Activated gamma-delta T cell (primary cell): ENCODE measurements at regions not wholly inside any gene's neighbourhood (a gene's known extent, or its start where the extent isn't known, plus 50 kb on each side); places are given as distances from the start of the nearest gene placed in this dataset.

ENCODE experiments used
- DNase-seq: peaks from one replicate; lab custom pipeline; 2025; lab: John Stamatoyannopoulos, UW

- no peak for DNase-seq
Observed at GRCh38 chr2:234247453-234248180, 197.1 kb downstream of the SPP2 start.

- DNase-seq: no peak
Observed at GRCh38 chr2:234245945-234246344, 195.4 kb downstream of the SPP2 start.

DNA sequence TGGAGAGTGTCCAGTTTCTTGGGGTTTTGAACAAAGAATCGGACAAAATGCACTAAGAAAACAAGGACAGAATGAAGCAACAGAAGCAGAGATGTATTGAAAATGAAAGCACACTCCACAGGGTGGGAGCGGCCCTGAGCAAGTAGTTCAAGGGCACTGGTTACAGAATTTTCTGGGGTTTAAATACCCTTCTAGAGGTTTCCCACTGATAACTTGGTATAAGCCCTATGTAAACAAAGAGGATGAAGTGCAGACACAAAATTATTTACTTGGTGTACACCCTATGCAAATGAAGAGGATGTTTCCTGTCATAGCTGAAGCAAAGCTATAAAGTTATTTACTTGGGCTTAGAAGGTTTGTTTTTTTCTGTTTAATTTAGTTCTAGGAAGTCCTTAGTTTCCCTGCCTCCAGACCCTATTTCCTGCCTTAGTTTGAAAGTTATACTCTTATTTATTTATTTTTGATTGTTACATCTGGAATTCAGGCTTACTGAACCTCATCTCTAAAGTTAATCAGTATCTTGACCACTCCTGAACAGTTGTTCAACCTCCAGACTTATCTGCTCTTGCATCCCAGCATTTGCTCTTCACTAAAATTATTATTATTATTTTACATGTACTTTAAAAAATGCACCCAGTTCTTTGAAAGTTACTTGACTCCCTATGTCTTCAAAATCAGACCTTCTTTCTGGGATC is 193.5 kb downstream of the SPP2 start:
- no peak for DNase-seq

- DNase-seq: no peak
Observed at GRCh38 chr2:234242459-234242836, 191.9 kb downstream of the SPP2 start.

DNA sequence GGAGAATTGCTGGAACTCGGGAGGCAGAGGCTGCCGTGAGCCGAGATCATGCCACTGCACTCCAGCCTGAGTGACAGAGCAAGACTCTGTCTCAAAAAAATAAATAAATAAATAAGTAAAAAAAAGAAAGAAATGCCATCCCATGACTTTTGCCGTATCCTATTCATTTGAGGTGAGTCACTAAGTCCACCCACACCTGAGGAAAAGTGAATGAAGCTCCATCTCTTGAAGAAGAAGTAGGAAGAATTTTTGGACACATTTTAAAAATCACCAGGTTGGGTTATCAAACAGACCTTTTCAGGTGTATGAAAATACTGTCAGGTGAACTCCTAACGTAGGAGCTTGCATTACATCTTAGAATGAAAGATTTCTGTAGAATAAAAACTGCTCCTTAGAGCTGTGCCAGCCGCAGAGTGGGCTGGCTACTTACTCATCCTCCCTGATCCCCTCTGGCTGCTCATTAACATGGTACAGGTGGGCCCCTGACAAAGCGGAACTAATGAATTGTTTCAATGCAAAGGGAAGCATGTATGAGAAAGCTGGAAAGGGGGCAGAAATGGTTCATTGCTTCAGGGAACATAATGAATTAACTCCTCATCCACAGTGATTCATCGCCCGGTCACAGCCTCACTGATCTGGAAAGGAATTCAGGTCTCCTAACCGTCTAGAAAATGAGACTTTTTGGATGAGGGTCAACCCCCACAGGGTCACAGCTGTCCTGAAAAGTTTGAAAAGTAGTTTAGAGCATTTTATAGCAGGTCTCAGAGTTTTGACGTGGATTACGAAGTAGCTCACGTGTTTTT is 191.4 kb downstream of the SPP2 start:
- DNase-seq: no peak

DNA sequence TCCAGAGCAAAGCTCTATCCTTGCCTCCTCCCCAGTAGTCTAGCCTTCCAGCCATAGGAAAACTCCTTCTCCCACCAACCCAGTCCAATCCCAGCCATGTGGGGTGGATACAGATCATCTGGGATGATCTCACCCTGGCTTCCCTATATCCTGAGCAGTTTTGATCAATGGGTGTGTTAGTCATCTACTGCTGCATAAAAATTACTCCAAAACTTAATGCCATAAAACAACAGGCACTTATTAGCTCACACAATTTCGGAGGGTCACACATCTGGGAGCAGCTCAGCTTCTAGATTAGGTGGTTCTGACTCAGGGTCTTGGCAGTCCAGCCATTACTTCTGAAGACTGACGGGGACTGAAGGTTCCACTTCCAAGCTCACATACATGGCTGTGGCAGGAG is 190.4 kb downstream of the SPP2 start:
- DNase-seq: no peak

- DNase-seq: no peak
Observed at GRCh38 chr2:234235191-234235590, 184.7 kb downstream of the SPP2 start.

DNA sequence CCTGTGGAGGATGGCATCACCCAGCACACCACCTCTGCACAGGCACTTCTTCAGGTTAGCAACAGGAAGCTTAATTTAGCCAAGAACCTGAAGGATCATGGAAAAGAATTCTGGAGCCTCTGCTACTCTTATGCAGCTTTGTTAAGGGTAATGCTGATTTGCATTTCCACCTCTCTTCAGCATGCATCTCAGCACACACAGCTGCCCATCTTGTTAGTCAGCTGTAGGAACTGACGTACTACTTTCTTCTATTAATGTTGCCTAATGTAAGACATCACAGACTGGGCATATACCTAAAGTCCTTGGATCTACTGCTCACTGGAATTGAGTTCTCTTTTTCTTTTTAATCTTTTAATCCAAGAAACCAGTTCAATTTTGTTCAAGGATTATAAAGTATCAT is 181.0 kb downstream of the SPP2 start:
- no peak for DNase-seq

DNA sequence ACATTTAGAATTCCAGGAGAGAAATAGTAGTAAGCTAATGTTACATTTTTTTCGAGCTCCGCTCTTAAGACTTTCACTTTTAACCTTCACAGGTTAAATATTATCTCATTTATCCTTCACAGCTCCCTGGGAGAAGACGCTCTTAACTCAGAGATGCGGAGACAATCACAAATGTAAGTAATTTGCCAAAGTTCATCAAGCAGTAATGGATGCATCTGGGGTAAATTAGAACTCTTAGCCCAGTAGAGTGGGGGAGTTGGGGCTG is 168.5 kb downstream of the SPP2 start:
- no peak for DNase-seq

GRCh38 chr2:234218266-234219045 is 168.0 kb downstream of the SPP2 start:
- no peak for DNase-seq

GRCh38 chr2:234212534-234212933 is 162.0 kb downstream of the SPP2 start:
- no peak for DNase-seq

GRCh38 chr2:234211797-234212196 is 161.3 kb downstream of the SPP2 start:
- DNase-seq: no peak

GRCh38 chr2:234206738-234207137 is 156.2 kb downstream of the SPP2 start:
- DNase-seq: no peak

DNA sequence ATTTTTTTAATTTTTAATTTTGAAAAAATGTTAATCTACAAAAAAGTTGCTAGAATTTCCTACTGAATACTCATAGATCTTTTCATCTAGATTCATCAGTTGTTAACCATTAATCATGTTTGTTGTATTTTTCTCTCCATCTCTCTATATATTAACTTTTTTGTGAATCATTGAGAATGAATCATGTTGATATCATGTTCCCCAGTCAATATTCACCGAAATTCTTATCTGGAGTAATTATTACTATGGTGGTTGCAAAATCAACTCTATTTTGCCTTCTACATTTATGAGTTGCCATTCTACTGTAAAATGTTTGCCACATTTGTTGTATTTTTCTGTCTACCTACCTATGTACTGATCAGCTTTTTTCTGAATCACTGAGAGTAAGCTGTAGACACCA is 154.0 kb downstream of the SPP2 start:
- no peak for DNase-seq

GRCh38 chr2:234203135-234203984 is 152.9 kb downstream of the SPP2 start:
- DNase-seq: no peak

DNA sequence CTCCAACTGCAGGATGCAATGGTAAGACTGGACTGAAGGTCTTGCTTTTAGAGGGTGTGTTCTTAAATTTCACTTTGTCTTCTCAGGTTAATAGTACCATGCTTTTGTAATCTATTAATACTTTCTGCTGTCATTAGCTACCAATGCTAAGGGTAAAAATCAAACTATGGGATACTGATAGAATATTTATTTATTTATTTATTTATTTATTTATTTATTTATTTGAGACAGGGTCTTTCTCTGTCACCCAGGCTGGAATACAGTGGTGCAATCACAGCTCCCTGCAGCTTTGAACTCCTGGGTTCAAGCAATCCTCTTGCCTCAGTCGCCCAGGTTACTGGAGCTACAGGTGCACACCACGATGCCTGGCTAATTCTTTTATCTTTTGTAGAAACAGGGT is 152.1 kb downstream of the SPP2 start:
- DNase-seq: no peak

- DNase-seq: no peak
Observed at GRCh38 chr2:234199996-234200395, 149.5 kb downstream of the SPP2 start.

DNA sequence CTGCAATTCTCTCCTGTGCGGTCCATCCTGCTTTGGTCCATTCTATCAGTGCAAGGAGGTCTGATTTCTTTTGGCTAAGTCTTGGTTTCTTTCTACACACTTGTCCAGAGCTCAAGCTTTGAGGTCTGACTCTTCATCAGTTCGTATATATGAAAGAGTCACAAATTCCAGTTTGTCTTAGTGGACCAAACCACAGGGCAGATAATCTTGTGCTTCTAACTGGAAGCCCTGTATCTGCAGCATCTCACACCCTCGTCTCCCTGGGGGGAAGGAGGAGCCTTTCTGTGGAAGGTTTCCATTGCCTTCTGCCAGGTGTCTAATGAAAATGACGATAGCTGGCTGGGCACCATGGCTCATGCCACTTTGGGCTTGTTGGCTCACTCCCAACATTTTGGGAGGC is 148.5 kb downstream of the SPP2 start:
- DNase-seq: no peak

GRCh38 chr2:234195516-234195915 is 145.0 kb downstream of the SPP2 start:
- DNase-seq: no peak

DNA sequence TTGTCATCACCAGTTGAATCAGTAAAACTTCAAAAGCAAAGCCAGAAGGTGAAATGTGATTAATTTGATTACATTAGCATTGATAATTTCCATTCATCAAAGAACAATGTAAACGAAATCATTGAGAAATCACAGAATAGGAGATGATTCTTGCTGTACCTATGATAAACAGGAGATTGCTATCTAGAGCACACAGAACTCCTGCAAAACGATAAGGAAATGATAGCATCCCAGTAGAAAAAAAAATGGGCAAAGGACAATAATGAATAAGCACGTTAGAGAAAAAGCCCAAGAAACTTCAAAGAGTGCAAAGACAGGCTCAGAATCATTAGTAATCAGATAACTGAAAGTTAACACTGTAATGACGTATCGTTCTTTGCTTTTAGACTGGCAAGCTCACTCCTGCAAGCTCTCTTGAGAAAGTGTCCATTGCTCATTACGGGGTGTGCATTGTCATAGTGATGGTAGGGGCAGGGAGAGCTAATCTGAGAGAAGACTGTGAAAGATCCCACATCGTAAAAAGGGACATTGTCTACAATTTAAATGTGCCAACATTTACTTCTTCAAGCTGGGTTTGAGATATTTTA is 143.6 kb downstream of the SPP2 start:
- no peak for DNase-seq

DNA sequence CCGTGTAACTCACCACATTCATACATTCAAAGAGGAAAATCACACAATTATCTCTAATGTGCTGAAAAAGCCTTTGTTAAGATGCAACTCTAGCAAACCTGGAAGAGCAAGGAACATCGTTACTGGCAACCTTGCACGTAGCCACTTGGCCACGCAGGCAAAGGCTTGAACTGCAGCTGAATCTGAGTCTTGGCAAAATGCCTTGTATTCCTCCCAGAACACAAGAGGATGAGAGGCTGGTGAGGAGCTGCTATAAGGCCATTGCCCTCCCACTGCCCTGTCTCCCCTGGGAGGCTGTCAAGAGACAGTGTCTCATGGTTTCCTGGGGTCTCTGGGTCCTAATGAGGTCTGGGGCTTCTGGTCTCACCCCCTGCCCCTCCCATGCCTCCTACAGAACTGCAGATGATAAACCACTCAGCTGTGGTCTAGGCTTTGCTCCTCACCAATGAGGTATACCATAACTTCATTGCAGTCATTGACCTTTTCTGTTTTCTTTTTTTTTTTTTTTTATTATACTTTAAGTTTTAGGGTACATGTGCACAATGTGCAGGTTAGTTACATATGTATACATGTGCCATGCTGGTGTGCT is 141.4 kb downstream of the SPP2 start:
- DNase-seq: no peak
